Stimulated activated CD4-positive, alpha-beta T cell treated with anti-CD3 and anti-CD28 coated beads, Interleukin-12 subunit alpha, Interleukin-12 subunit beta, amount 100 ng/mL, for 48 hours (primary cell): ENCODE measurements at regions not wholly inside any gene's neighbourhood (a gene's known extent, or its start where the extent isn't known, plus 50 kb on each side); places are given as distances from the start of the nearest gene placed in this dataset.
"Not testable (repeated sequence)": the region's sequence is repeated elsewhere in the genome, so short reads cannot be mapped to it uniquely, and the experiment has no call there.

Experiments used
- DNase-seq, 3 donors: peaks; one replicate each; pipeline ENCODE4 v3.0.0-alpha.2; 2020; ENCODE audit warnings: low read depth in 2 of 3, low spot score in 1 of 3

DNA sequence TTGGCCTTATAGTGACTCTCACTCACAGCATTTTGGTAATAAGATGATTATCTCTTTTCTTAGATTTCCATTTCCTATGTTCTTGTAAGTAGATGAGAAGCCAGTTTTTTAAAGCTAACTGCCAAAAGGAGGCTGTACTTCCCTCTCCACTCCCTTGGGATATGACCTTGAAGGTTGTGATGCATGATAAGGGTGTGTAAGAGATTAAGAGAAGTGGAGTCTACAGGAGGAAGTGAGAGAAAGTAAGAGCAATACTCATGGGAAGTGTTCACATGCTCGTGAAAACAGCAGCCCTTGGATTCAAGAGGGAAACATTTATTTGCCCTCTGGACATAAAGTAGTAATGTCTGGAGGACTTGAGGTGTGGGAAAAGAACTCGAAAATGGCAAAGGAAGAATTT is 171.5 kb downstream of the EVA1A start:
- DNase-seq: no peak

GRCh38 chr2:75381032-75381431 is 179.7 kb downstream of the EVA1A start:
- DNase-seq: no peak

DNA sequence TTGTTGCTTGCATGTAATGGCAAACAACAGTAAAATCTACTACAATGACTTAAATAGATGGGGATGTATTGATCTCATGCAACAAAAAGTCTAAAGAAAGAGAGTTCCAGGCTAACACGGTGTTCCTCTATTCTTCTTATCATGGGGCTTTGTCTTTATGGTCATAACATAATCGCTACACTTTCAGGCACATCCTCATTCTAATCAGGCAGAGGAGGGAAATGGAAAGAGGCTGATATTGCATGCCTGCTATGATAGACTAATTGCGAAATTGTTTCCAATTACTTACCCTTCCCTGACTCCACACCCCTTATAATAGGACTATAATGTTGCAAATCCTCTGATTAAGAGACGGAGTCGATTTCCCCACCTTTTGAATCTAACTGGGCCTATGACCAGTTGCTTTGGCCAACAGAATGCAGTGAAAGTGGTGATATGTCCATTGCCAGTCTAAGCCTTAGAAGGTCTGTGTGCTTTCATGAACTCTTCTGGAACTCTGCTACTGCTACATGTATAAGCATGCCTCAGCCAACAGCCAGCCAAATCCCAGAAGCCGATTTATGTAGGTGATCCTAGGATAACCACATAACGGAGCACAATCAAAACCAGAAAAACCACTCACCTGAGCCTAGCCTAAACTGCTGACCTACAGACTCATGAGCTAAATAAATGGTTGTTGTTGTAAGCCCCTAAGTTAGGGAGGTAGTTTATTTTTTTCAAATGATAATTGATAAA is 180.3 kb upstream of the TACR1 start:
- DNase-seq: no peak

DNA sequence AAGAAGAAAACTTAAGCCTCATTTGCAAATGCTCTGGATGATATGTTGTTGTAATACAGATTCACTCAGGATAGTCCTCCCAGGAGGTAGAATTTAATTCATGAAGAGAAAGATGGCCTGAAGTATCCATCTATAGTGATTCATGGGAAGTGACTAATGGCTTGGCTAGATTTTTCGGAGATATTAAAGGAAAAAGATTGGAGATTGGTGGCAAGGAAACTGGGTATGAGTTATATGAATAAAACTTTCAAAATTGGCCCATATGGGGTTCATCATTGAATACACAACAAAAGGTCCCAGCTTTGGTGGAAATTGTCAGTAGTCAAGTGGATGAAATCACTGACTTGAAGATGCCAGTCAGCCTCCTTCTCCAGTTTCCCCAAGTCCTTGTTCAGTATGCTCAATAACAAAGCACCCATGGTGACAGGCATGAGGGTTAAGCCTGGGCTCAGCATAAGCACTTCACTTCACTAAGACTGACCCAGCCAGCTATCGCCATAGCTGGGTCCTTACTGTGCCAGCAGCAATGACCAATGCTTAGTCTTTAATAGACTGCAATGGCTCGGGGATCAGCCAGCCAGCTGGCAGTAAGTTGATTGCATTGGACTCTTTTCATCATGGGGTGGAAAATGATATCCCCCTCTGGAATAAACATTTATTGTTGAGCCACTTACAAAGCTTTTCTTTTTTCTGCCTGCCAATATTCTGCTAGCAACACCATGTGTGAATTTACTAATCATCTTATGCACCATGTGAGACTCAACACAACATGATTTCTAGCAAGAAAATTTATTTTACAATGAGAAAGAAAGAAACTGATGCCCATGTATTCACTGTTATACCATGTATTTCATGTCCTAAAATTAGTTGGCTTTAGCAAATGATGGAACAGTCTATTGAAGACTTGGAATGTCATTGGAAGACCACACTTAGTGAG is 176.6 kb upstream of the TACR1 start:
- DNase-seq: no peak

GRCh38 chr2:75374414-75374957 is 175.2 kb upstream of the TACR1 start:
- DNase-seq: not testable (repeated sequence)

DNA sequence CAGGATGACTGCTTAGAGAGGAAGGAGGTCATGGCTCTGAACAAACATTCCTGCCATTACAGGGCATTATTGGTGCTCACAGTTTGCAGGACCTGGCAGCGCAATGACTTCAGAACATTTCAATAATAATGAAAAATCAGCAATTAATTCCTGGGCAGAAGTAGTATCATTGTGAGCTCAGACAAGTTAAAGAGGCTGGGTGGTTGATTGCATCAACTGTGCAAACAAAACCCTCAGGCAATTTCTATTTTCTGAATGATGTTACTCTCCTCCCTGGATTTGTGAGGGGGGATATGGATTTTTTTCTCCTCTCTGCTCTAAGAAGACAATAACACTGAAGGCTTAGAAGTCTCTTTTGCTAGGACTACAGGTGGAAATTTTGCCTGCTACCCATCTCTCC is 168.1 kb upstream of the TACR1 start:
- no peak for DNase-seq

- no peak for DNase-seq
Measured at GRCh38 chr2:75361486-75361885, 162.2 kb upstream of the TACR1 start.

GRCh38 chr2:75360945-75361344 is 161.6 kb upstream of the TACR1 start:
- no peak for DNase-seq

DNA sequence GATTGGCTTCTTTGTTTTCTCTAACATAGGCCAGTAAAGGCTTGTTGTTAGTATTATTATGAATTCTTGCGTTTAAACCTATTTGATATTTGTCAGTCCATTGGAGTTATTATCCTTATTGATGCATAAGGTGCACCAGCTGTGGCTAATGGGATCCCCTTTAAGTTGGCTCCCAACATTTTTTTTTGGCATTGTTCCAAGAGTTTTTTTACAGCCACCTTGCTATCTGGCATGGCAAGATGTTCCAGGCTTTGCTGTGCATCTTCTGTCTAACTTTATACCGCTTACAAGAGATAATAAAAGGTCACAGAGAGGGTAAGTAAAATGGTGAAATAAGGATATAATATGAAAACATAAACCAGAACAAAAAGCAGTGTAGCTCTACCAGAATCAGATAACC is 157.5 kb upstream of the TACR1 start:
- DNase-seq: no peak

DNA sequence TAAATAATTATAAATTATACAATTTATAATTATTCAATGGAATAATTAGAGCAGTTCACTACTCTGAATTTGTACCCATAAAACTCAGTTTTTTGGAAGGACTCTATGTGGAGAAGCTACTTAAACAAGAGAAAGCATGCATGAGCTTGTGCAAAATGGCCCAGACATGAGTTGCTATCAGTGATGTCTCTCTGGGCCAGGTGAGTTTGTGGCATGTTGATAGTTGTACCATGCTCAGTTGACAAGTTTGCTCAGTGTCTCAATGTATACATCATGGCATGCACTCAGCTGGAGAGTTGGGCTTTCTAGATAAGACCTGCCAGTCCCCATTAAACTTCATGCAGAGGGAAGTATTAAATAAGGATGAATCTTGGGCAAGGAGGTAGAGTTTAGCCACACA is 153.8 kb upstream of the TACR1 start:
- DNase-seq: no peak

- DNase-seq: no peak
Measured at GRCh38 chr2:75348307-75348706, 149.0 kb upstream of the TACR1 start.

- DNase-seq: no peak
Measured at GRCh38 chr2:75344146-75344545, 144.8 kb upstream of the TACR1 start.

DNA sequence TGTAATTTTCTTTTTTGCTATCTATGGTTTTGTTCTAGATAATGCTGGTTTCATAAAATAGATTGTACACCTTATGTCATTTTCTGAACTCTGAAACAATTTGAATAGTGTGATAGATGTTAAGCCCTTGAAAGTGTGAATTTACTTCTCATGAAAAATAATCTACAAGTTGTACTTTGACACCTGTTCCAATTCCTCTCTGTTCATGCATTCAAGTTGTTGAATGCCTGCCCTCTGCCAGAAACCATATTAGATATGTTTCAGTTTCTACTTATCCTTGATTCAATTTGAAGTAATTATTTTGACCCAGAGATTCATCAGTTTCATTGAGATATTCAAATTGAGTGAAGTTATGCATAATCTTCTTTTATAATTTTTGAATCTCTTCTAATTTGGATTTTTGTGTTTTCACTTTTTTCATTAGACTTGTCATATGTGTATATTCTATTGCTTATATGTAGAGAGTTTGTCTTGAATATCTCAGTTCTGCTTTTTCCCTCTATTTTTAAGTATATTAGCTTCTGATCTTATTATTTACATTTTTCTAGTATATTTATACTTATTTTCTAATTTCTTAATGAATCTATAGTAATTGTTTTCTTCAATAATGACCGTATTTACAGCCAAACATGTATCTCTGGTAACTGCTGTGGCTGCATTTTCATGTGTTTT is 143.3 kb upstream of the TACR1 start:
- no peak for DNase-seq

DNA sequence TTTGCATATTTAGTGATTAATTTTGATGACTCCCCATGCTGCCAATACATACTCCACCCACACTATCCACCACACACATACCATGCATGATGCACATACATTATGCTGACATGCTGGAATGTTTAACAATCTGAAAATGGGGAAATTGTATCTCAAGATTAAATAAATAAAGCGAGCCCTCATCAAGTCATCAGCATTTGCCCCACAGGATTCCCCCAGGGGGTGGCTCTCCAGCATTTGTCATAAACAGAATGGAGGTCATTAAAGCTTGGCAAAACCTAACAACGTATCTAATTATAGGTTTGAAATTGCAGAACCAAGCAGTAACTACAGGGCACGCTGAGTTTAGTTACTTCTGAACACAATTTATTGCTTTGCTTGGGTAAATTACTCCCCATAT is 141.2 kb upstream of the TACR1 start:
- DNase-seq: no peak

- no peak for DNase-seq
Measured at GRCh38 chr2:75338461-75338860, 139.1 kb upstream of the TACR1 start.

DNA sequence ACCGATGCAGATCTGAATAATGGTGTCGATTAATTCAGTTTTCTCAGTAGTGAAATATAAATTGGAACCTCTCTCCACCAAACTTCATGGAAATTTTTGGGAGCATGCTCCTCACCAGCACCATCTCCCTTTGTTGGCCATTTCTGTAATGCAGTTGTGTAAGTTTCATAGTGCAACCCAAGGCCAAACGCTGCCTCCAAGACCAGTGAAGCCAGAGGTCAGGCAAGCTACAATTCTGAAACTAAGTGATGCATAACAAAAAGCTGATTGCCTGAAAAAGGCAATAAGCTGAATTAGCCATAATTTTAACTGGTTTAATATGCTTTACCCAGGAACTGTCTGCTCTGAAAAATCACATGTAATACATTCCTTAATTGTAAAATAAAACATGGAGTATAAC is 138.3 kb upstream of the TACR1 start:
- no peak for DNase-seq

GRCh38 chr2:75337016-75337415 is 137.7 kb upstream of the TACR1 start:
- no peak for DNase-seq

DNA sequence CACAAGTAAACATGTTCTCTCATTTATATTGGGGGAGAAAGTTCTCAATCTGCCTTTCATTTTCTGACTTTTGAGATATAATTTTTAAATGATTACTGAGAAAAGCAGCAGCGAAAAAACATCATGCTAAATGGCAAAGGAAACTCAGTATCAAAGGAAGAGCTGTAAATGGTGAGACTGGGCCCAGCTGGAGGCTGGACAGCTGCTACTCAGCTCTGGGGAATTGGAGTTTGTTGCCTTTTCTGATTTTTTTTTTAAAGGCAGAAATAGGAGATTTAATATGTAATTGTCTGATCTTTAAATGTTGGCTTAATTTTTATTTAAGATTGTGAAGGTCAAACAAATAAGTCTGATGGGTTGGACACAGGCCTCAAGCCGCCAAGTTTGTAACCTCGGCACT is 137.1 kb upstream of the TACR1 start:
- DNase-seq: no peak

DNA sequence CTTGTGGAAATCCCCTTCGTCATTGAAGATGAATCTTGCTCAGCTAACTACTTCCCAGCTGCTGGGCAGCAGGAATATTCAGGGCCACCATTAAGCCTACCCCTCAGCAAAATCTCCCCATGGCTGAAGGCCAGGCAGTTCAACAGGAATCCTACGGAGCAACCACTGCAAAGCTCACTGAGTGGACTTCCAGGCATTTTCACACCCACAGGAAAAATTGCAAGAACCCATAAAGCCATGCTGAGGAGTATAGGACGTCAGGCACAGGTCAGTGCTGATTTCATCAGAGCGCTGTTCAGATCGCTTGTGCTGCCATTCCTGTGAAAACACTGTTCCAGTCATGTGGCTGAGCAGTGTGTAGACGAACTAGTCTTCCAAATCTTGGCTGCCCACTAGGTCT is 134.8 kb upstream of the TACR1 start:
- no peak for DNase-seq

DNA sequence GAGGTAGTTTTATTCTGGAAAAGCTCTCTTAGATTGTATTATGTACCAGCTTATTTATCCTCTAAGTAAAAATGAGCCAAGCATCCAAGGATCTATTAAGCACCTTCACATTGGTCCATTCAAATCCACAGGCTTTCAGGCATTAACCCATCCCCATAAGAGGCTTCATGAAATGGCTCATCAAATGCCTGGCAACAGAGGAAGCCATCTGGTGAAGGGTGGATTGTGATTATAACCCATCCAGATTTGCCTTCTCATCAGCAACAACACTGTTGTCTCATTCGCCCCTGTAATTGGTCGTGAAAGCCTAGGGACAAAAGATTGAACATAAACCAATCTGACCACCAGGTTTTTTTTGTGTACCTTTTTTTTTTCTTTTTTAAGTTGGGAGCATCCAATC is 134.3 kb upstream of the TACR1 start:
- no peak for DNase-seq

DNA sequence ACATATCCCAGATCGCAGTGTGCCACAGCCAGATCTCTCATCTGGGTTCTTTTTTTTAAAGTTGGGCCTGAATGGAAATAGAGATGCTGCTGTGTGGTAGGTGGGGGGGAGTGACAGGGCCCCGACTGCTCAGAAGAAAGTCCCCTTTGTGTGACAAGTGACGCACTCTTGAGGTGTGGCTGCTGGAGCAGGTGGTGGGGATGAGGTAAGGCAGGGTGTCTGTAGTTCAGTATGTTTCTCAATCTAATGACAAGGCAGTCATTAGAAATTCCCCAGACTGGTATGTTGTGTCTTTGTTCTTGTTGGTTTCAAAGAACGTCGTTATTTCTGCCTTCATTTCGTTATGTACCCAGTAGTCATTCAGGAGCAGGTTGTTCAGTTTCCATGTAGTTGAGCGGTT is 128.8 kb upstream of the TACR1 start:
- DNase-seq: no peak

DNA sequence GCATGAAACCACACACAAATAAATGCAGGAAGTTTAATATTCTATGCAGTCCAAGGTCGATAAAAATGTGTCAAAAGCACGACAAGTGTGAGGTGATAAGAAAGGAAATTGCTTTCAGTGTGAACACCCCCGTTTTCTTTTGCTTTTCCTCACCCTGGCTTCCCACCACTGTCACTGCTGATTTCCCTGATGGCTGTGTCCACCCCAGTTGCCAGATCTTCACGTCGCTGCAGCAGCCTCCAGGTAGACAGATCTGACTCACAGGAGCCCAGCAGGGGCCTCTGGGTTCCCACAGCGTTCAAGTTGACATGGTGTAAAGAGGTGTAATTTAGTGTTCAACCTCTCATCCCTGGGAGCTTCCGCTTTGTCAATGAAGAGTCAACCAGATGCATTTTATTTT is 128.0 kb upstream of the TACR1 start:
- DNase-seq: no peak
